ENCODE measurements at regions not wholly inside any gene's neighbourhood (a gene's known extent, or its start where the extent isn't known, plus 50 kb on each side); places are given as distances from the start of the nearest gene placed in this dataset.

DNA sequence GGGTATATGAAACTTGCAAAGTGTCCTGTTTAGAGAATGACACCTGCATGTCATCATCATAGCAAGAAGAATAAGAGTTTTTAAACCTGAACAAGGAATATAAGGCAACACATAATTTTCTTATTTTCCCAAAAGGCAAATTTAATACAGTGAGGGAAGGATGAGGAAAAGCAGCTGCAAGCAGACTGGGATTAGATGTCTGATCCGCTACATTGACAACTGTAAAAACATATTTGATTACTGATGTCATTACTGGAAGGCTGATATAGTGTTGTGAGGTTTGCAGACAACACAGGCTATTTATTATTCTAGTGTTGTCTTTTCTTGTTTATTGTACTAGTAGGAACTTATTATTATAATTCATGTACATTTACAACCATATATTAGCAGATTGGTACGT, 528.7 kb downstream of the ZIC1 start:
- TF ChIP-seq, protein P1, sequence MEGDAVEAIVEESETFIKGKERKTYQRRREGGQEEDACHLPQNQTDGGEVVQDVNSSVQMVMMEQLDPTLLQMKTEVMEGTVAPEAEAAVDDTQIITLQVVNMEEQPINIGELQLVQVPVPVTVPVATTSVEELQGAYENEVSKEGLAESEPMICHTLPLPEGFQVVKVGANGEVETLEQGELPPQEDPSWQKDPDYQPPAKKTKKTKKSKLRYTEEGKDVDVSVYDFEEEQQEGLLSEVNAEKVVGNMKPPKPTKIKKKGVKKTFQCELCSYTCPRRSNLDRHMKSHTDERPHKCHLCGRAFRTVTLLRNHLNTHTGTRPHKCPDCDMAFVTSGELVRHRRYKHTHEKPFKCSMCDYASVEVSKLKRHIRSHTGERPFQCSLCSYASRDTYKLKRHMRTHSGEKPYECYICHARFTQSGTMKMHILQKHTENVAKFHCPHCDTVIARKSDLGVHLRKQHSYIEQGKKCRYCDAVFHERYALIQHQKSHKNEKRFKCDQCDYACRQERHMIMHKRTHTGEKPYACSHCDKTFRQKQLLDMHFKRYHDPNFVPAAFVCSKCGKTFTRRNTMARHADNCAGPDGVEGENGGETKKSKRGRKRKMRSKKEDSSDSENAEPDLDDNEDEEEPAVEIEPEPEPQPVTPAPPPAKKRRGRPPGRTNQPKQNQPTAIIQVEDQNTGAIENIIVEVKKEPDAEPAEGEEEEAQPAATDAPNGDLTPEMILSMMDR (conservative IDR thresholded peaks at IDR 0.05; ENCODE audit: low read depth, low read length) = no peak
- no peak for TF ChIP-seq POLR2A (IDR thresholded peaks at IDR 0.05; ENCODE audit: low read depth, low read length)
- TF ChIP-seq, protein P2, sequence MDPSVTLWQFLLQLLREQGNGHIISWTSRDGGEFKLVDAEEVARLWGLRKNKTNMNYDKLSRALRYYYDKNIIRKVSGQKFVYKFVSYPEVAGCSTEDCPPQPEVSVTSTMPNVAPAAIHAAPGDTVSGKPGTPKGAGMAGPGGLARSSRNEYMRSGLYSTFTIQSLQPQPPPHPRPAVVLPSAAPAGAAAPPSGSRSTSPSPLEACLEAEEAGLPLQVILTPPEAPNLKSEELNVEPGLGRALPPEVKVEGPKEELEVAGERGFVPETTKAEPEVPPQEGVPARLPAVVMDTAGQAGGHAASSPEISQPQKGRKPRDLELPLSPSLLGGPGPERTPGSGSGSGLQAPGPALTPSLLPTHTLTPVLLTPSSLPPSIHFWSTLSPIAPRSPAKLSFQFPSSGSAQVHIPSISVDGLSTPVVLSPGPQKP (IDR thresholded peaks at IDR 0.05; ENCODE audit: borderline replicate concordance, low read depth, low read length) = no peak
- no peak for TF ChIP-seq SMC3 (IDR thresholded peaks at IDR 0.05; ENCODE audit: low read depth, low read length)
- no peak for TF ChIP-seq MAFK (IDR thresholded peaks at IDR 0.05; ENCODE audit: low read depth, low read length)
- TF ChIP-seq, protein P3, sequence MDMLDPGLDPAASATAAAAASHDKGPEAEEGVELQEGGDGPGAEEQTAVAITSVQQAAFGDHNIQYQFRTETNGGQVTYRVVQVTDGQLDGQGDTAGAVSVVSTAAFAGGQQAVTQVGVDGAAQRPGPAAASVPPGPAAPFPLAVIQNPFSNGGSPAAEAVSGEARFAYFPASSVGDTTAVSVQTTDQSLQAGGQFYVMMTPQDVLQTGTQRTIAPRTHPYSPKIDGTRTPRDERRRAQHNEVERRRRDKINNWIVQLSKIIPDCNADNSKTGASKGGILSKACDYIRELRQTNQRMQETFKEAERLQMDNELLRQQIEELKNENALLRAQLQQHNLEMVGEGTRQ (IDR thresholded peaks at IDR 0.05; ENCODE audit: low read depth, low read length) = no peak

Data from IMR-90 (cell line).